ENCODE measurements at regions not wholly inside any gene's neighbourhood (a gene's known extent, or its start where the extent isn't known, plus 50 kb on each side); places are given as distances from the start of the nearest gene placed in this dataset.

DNA sequence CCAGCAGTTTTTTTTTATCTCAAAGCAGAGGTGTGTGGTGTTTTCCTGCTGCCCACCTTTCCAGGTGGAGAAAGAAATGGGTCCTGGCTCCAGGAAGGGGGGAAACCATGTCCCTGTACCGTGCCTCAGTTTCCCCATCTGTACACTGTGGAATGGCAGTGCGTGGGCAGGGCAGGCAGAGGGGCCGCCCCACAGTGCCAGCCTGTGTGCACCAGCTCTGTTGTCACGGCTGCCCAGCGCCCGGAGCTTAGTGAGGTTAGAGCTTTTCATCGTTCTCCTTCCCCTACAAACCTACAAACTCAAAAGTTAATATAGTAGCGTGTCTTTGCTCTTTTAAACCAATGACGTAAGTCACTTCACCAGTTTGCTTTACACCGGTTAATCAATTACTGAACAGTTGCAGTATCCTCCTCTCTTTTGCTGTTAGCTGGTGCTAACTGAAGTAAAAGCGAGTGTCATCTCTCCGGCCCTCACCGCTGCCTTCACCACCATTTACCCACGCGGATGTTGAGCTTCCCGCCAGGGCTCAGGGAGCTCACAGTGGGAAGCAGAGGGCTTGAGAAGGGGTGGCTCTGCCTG lies 114.8 kb upstream of the ADRA2C start:
- FAIRE-seq, result no peak
- Histone ChIP-seq H3K27me3 (ENCODE audit: control insufficient read depth in 2 of 2, insufficient read depth in 2 of 2, low read length in 2 of 2) (no peaks in the 10 kb centered on the region), H3K79me2 (ENCODE audit: control insufficient read depth, insufficient read depth, low read length) (no peaks in the 10 kb centered on the region), H3K4me3 (replicated peaks in 1 of 3; ENCODE audit: insufficient read depth in 1 of 3, low read depth in 1 of 3, low read length in 3 of 3) (no peak overlapping the region), H3K9me3 (replicated peaks; ENCODE audit: control insufficient read depth, insufficient read depth, low read length) (no peaks in the 10 kb centered on the region), H3K4me1 (ENCODE audit: control insufficient read depth, extremely low read depth, insufficient read depth, low read length) (no peaks in the 10 kb centered on the region), H3K4me2 (ENCODE audit: insufficient read depth, low read length) (no peak overlapping the region), H2AFZ (ENCODE audit: low read depth, low read length) (no peak overlapping the region), H3K36me3 (ENCODE audit: control insufficient read depth in 2 of 2, extremely low read depth in 1 of 2, insufficient read depth in 2 of 2, low read length in 2 of 2) (no peaks in the 10 kb centered on the region), H3K9me1 (replicated peaks; ENCODE audit: control insufficient read depth, extremely low read depth, insufficient read depth, low read length) (no peaks in the 10 kb centered on the region), H3K27ac (ENCODE audit: insufficient read depth, low read depth, low read length) (no peak overlapping the region), H4K20me1 (replicated peaks; ENCODE audit: control insufficient read depth, extremely low read depth, insufficient read depth, low read length) (no peaks in the 10 kb centered on the region), H3K9ac (replicated peaks; ENCODE audit: extremely low read depth, insufficient read depth, low read length) (no peak overlapping the region)
- intact Hi-C loops (cut with micrococcal nuclease) (no loop called here), dilution Hi-C loops (cut with MboI; ENCODE audit: extremely low pct_ligation_motif_present, low sequenced_read_pairs) (no loop called here)
- ChIA-PET POLR2A (no interaction called here), CTCF (no interaction called here)
- BruUV-seq (replicated peaks), result no TSS peak
- TF ChIP-seq, protein P1, sequence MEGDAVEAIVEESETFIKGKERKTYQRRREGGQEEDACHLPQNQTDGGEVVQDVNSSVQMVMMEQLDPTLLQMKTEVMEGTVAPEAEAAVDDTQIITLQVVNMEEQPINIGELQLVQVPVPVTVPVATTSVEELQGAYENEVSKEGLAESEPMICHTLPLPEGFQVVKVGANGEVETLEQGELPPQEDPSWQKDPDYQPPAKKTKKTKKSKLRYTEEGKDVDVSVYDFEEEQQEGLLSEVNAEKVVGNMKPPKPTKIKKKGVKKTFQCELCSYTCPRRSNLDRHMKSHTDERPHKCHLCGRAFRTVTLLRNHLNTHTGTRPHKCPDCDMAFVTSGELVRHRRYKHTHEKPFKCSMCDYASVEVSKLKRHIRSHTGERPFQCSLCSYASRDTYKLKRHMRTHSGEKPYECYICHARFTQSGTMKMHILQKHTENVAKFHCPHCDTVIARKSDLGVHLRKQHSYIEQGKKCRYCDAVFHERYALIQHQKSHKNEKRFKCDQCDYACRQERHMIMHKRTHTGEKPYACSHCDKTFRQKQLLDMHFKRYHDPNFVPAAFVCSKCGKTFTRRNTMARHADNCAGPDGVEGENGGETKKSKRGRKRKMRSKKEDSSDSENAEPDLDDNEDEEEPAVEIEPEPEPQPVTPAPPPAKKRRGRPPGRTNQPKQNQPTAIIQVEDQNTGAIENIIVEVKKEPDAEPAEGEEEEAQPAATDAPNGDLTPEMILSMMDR (IDR thresholded peaks at IDR 0.05; ENCODE audit: extremely low read depth in 1 of 2, insufficient read depth in 1 of 2, low read depth in 1 of 2, low read length in 2 of 2), result no peak
- TF ChIP-seq FOS (IDR thresholded peaks at IDR 0.05; ENCODE audit: borderline replicate concordance, insufficient read depth, low read length), result no peak
- no peak for TF ChIP-seq POLR2AphosphoS5 (IDR thresholded peaks at IDR 0.05; ENCODE audit: insufficient read depth, low read depth, low read length)
- TF ChIP-seq JUN (IDR thresholded peaks at IDR 0.05; ENCODE audit: borderline replicate concordance, insufficient read depth, insufficient read length, low read depth), result no peak
- TF ChIP-seq EZH2 (IDR thresholded peaks at IDR 0.05; ENCODE audit: borderline replicate concordance, low read depth, low read length, severe bottlenecking), result no peak
- no peak for TF ChIP-seq MYC (IDR thresholded peaks at IDR 0.05; ENCODE audit: low read depth, low read length)
- TF ChIP-seq, protein P2, sequence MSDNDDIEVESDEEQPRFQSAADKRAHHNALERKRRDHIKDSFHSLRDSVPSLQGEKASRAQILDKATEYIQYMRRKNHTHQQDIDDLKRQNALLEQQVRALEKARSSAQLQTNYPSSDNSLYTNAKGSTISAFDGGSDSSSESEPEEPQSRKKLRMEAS (IDR thresholded peaks at IDR 0.05; ENCODE audit: insufficient read depth, insufficient read length), result no peak
- no peak for TF ChIP-seq GATA2 (IDR thresholded peaks at IDR 0.05; ENCODE audit: insufficient read depth, insufficient read length, low read depth, low read length)
- no peak for TF ChIP-seq POLR2A (IDR thresholded peaks at IDR 0.05; ENCODE audit: low read depth, low read length)
- DNase-seq (ENCODE audit: low read depth, low spot score), result no peak

All from endothelial cell of umbilical vein (primary cell).